GM21619 (cell line): ENCODE measurements at regions not wholly inside any gene's neighbourhood (a gene's known extent, or its start where the extent isn't known, plus 50 kb on each side); places are given as distances from the start of the nearest gene placed in this dataset.

Experiments
- ATAC-seq: cut with Tn5 transposase; IDR thresholded peaks from one replicate; pipeline ENCODE4 v1.9.1; 2021; ENCODE audit not compliant: unreplicated experiment

DNA sequence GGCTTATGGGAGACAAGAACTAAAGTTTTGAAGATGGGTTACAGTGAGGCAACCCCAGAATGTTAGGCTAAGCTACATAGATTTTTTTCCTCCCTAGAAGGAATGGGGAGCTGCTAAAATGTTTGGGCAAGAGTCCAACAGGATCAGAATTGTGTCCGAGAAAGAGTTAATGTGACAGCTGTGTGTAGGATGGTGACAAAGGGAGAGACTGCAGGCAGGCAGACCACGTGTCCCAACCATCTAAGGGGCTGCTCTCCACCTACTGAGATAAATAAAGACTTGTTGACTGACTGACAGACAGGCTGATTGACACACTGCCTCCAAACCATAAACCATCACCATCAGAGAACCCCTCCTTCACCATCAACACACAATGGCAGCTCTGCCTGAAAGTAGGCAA, 133.7 kb upstream of the CTTNBP2NL start:
- no peak for ATAC-seq

DNA sequence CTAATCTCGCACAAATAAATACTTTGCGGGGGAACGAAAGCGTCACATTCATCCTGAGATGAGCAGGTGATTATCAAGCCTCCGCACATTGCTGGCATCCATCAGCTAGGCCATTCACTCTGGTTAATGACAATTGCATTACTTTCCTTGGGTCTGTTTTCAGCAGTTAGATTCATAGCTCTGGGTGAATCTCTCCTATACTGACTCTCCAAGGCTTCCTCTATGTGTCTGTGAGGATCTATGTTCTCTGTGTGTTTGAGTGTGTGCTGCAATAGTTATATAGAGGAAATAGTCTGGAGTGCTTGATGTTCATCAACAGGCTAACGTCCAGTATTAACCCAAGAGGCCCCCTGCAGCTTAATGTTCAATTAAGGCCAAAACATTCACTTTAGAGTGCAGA, 133.0 kb upstream of the CTTNBP2NL start:
- no peak for ATAC-seq

DNA sequence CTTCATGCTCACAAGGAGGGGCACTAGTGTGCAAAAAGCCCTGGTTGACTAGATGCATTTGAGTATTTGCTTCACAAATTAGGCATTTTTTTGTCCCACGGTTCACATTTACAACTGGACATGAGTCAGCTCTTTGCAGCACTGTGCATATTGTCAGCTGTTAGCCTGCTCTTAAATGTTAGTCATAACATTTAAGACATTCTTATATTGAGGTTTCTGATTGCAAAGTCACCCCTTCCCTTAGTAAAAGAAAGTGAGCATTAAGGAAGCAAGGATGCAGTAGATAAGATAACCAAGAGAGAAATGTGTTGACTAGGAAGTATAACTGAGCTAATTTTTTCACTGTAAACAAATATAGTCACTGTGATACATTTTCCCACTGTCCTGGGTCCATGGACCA, 132.6 kb upstream of the CTTNBP2NL start:
- ATAC-seq, result no peak

DNA sequence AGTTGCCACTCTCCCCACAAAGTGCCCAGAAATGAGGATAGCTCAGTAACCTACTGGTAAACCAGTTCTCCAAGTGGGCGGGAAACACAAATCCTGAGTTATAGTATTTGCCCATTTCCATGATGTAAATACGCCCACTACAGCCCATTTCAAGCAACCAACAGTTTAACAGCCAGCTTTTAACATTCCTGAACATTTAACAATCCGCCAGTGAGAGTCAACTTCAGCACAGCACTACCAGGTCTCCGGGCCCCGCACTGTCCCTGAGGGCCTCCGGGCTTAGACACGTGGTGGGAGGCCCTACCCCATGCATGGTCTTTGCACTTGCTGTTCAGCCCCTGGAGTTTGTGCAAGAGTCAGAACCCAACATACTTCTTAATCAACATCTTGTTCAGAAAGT, 132.0 kb upstream of the CTTNBP2NL start:
- ATAC-seq, result no peak

DNA sequence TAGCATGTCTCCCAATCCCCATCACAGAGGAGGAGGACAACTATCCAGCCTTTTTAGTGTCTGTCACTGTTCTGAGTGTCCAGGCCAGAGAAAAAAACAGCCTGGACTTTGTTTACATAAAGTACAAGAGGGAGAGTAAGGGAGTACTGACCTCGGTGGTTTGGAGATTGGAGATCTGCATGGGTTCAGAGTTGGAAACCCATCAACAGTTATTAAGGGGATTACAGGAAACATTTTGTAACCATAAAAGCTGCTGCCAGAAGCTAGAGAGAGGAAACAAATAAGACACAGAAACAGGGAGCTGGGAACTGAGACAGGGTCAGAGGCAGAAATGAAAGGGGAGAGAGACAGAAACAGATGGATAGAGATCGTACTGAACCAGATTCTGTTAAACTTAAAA, 131.5 kb upstream of the CTTNBP2NL start:
- ATAC-seq, result no peak

DNA sequence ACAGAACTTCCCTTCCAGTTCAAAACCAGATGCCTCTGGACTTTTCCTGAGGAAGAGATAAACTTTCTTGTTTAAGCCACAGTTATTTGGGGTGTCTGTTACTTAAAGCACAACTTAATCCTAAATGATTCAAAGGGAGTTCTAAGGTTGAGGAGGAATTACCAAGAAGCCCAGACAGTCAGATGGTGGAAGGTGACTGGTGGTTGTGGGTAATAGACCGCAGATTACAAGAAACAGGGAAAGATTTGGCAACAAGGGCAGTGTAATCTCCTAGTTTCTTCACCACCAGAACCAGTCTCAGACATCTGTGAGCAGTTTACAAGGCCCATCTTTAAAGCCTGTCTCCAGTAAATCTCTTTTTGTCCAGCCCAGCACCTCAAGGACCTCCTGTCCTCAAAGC, 130.1 kb upstream of the CTTNBP2NL start:
- ATAC-seq, result no peak

DNA sequence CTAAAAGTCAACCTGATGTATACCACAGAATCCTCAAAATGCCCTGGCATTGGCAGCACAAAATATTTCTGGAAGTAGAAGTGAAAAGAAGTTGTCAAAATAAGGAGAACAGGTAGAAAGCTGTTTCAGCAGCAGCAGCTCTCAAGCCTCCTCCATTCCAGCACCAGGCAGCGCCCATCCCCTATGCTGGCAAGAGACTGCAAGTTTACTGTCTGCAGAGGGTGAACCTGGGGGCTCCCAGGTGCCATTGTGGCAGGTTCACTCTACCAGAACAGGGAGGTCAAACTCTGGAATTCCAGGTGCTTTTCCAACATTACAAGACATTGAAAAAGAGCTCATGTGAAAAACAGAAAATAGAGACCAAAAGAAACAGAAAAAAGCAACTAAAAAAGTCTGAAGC, 128.8 kb upstream of the CTTNBP2NL start:
- ATAC-seq, result no peak

DNA sequence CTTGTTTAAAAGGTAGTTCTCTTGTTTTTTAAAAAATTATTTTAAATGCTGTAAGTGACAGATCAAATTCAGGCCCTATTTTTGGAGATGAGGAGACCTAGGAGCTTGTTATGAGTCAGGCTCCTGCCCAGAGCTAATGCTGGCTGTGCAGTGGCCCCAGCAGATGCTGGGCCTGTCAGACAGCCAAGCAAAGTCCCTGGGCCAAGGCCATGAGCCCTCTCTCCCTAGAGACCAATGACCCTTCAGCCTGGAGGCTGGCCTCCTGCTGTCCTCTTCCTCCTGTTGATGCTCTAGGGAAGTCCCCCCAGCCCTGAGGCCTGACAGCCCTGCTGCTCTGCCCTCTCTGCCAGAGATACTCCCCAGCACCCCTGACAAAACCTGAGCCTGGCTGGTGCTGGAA, 128.1 kb upstream of the CTTNBP2NL start:
- no peak for ATAC-seq

DNA sequence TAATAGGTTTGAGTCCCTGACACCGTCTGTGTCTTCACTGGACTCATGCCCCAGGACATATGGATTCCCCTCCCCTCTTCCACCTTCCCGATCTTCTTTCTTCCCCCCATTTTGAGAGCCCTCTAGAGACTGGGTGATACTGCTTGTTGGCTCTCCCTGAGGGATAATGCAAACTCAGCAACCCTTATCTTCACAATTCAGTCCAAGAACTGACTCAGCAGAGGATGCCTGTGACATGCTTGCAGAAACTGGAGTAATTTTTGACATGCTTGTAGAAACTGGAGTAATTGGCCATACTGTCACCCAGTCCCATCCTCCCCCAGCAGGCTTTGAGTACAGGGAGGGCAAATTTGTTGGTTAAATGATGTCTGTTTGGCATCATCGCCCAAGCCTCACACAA, 127.6 kb upstream of the CTTNBP2NL start:
- no peak for ATAC-seq

DNA sequence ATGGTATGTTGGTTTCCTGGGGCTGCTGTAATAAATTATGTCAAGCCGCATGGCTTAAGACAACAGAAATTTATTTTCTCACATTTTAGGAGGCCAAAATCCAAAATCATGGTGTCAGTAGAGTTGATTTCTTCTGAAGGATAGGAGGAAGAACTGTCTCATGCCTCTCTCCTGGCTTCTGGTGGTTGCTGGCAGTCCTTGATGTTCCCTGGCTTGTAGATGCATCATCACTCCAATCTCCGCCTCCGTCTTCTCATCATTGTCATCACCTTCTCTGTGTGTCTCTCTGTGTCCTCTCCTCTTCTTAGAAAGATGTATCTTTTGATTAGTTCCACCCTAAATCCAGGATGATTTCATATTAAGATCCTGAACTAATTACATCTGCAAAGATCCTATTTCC, 124.7 kb upstream of the CTTNBP2NL start:
- no peak for ATAC-seq

DNA sequence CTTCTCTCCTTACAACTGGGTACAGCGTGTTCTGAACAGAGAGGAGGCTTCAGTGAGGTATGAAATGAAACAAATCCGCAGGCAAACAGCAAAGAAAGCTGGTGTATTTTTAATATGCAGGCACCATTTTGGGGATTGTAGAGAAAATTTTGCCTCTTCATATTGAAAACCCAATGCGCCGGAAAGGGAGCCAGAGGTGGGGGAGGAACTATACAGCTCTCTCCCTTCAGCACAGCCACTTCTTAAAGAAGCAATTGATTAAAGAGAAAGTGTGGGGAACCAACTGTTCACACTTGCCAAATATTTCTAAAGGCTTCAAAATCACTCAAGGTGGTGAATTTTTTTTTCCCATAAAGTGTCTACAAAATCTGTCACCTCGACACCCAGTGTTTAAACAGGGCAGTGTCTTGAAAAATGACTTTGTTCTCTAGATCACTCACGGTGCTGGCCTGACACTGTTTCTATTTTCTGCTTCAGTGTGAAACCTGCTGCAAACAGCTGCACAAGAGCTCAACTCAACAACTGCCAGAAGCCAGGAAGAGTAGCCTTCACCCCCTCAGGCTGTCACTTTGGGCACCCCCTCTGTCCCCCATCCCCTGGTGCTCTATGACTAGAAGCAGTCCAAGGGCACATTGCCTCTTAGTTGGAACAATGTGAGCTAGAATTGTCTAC, 123.8 kb upstream of the CTTNBP2NL start:
- no peak for ATAC-seq

DNA sequence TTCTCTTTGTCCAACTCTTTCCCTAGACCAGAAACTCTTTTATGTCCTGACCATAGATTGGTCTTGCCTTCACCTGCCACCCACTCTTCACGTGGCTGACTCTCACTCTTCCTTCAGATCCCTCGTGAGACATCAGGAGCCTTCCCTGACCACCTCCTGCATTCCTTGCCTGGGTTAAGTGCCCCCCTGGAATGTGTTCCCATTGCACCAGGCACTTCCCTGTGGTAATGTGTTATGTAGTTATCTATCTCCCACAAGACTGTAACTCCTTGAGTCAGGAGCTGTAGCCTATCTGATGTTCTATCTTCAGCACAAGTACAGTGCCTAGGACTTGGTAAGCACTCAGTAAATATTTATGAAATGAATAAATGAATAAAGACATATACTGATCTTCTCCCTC, 111.2 kb upstream of the CTTNBP2NL start:
- ATAC-seq, result no peak

DNA sequence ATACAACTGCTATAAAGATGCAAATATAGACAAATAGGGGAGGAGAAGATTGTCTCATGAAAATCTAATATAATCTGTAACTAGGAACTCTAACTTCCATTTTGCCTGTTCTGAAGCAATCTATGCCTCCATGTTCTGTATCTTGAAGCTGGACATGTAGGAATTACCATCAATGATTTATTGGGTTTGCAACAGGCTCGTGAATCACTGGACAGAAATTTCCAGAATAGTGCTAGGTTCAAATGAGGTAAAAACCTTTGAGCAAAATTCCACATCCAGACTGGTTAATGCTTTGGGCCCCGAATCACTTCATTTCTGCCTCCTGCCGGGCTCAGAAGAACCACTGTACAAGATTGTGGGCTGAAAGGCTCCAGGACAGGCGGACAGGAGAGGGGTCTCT, 110.7 kb upstream of the CTTNBP2NL start:
- ATAC-seq, result no peak

DNA sequence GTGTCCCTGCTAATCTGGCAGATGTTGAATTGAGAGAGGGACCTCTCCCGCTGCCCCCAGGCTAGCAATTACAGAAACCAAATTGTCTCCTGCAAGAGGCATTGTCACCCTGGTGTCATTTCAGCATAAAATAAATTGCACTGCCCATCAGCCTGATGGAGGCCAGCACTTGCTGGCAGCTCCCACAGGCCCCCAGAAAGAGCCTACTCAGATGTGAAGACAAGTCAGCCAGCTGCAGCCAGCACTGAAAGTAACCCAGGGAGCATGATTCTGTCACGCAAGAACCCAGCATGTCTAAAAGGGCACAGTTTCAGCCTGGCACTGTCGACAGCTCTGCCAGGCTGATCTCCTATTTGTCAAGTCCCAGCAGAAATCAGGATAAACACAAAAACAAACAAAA, 110.3 kb upstream of the CTTNBP2NL start:
- no peak for ATAC-seq

DNA sequence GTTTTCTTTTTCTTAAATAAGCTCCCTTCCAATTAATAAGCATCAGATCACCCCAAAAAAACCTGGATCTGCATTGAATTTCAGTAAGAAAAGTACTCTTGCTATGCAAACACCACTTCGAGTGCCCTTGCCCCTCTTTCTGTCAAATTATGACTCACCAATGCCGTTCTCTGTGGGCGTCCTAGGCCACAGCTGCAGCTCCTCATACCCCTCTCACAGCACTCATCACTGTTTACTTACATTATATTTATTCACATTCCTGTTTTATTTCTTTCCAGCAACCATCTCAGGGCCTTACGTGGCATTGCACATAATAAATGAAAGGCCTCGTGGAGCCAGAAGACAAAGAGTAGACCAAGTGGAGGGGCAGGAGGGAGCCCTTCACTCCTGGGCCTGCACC, 99.1 kb upstream of the CTTNBP2NL start:
- no peak for ATAC-seq

DNA sequence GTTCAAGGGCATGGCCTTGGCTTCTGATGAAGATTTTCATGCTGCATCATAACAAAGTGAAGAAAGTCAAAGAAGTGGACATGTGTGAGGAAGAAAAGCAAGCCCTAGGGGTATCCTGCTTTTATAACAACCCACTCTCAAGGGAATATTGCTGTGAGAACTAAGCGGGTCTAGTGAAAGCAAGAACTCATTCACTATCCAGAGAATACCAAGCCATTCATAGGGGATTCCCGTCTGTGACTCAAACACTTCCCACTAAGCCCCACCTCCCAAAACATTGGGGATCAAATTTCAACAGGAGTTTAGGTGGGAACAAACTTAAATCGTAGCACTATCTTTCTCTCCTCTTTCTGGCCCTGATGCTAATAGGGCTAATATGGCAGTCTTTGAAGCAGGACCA, 98.5 kb upstream of the CTTNBP2NL start:
- ATAC-seq, result no peak

DNA sequence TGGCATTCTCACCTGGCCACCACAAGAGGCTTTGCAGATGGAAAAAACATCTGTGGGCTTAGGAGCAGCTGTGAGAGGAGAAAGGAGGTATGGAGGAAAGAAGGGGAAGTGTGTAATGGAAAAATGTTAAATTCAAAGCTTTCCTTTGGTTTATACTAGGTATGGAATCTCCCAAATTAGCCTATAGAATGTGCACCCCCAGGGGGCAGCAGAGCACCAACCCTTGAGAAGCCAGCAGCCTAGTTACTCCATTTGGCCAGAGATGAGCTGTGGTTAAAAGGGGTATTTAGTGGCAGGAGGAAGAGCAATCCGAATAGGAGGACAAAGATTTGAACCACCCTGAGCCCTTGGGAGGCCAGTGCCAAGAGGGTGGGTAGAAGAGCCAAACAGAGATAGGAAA, 97.5 kb upstream of the CTTNBP2NL start:
- no peak for ATAC-seq

DNA sequence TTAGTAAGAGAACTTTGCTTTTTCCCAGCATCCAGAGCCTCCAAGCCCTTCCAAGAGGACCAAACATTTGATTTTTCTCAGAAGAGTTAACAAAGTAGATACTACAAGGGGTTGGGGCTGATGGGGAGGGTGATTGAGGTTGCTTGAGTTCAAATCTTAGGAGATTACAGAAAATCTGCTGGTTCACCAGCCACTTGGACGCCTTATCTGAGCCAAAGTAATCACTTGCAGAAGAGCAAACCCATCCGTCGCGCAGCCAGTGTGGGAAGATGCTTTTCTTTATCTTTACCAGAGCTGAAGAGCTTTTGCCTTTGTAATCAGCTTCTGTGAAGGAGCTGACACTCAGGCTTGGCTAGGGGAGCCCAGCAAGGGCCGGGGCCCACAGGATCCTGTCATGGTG, 91.9 kb upstream of the CTTNBP2NL start:
- no peak for ATAC-seq

DNA sequence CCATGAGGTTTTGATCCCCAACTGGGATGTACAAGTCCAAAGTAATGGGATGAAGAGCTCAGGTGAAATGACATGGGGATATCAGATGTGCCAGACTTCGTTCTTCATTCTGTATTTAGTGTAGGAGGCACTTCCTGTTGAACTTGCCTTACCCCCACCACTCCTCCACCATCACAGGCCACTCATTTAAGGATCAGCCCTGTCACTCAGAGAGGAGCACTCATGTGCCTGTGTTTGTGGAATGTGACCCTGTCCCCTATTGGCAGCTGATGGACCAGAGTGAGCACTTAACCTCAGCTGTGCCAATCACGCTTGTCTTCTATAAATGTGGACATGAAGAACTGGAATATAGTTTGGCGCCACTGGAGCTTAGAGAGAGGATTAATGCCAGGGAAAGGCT, 91.4 kb upstream of the CTTNBP2NL start:
- no peak for ATAC-seq

DNA sequence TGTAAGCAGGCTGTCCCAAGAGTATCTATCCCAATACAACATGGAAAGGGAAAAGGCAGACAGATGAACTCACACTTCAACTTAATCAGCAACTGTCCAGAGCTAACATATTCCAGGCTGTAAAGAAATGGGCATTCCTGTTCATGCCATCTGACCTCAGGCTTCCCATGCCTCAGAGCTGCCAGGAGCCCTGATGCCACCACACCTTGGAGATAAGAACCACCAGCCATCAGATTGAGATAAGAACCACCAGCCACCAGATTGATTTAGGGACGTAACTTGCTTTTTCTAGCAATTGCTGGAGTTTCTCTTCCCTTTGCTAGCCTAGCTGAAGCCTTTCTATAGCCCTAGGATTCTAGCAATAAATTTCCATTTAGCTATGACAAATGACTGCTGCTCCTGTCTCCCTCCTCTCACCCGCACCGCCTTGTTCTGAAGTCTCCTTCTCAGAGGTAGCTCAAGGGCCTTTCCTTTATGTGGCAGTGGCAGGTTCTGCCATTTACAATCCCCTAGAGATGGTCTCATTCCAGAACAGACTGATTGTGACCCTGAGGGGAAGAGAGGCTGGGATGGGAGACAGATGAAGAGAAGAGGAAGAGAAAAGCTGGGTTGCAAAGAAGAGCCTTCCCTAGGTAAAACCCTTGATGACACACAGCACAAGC, 88.0 kb upstream of the CTTNBP2NL start:
- no peak for ATAC-seq

DNA sequence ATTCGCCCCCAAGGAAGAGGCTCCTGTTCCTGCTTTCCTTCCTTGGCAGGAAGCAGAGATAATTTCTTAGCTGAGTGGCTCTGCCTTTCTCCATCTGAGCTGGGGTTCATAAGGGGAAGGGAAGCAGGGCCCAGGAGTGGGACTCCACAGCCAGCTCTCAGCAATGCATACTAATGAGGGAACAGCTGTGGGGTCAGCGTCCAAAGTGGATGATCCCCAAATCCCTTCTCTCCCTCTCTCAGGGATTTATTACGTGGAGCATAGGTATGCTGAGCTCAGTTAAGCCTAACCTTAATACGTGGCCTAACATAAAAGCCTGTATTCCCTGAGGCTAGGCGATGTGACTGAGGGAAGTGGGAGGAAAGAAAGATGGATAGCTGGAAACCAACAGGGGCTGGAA, 87.3 kb upstream of the CTTNBP2NL start:
- no peak for ATAC-seq

DNA sequence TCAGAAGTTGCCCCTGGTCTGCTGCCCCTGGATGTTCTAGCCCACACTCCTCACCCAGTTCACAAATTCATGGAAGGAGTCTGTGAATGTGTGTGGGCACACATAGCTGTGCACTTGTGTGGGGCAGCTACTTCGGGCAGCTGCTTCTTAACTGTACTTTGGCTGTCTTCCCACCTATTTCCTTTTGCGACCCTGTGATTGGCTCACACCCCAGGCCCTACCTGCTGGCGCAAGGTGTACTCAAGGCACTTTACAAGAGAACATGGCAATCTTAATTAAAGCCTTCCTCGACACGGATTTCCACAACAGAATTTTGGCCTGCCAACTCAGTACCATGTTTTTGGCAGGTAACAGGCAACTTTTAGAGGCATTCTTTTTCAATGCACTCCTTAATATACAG, 86.5 kb upstream of the CTTNBP2NL start:
- ATAC-seq, result no peak

DNA sequence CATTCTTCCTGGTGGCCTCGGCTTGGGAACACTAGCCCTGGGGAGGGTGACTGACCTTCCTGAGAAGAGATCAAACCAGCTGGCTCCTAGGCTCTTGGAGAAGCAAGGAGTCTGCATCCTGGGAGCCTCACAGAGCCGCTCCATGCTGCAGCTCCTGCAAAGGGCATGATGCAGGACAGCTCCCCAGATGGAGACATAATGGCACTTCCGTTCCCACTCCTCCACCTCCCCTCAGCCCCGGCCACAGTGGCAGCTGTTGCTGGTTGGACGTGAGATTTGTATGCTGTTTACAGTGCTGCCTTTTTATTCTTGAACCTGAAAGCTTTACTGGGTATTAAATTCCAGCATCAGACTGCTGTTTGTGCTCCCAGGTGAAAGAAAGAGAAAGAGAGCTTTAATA, 83.7 kb upstream of the CTTNBP2NL start:
- no peak for ATAC-seq
